AG10803 (cell line): ENCODE measurements at regions not wholly inside any gene's neighbourhood (a gene's known extent, or its start where the extent isn't known, plus 50 kb on each side); places are given as distances from the start of the nearest gene placed in this dataset.

Experiments used
- DNase-seq: peaks from one replicate; pipeline ENCODE4 v3.0.0; 2010; ENCODE audit warnings: low read depth
- H3K4me3 ChIP-seq: 2 replicates; pipeline ENCODE4 v1.5.1; 2011; ENCODE audit warnings: mild to moderate bottlenecking, low read length, control low read depth
- CTCF ChIP-seq: conservative IDR thresholded peaks from 2 replicates; pipeline ENCODE4 v1.5.1; 2011; ENCODE audit warnings: mild to moderate bottlenecking, low read length, control low read depth, inconsistent platforms

- DNase-seq: no peak
These were observed 112.8 kb upstream of the BOD1 start for GRCh38 chr5:173729079-173729765.

GRCh38 chr5:173730632-173731298, 114.3 kb upstream of the BOD1 start:
- H3K4me3 ChIP-seq: no peak overlapping the region
- no peak for DNase-seq
- no peak for TF ChIP-seq CTCF

More at GRCh38 chr5:173729079-173729765, 112.8 kb upstream of the BOD1 start:
- no peak overlapping the region for H3K4me3 ChIP-seq
- TF ChIP-seq CTCF: no peak

- H3K4me3 ChIP-seq: no peak overlapping the region
- no peak for DNase-seq
- TF ChIP-seq CTCF: no peak
These were observed 116.6 kb upstream of the BOD1 start for GRCh38 chr5:173733021-173733420.

- no peak overlapping the region for H3K4me3 ChIP-seq
- no peak for DNase-seq
- no peak for TF ChIP-seq CTCF
These were observed 117.0 kb upstream of the BOD1 start for GRCh38 chr5:173733425-173733824.

GRCh38 chr5:173733831-173734501, 117.5 kb upstream of the BOD1 start:
- no peak for TF ChIP-seq CTCF

GRCh38 chr5:173734716-173735115, 118.3 kb upstream of the BOD1 start:
- H3K4me3 ChIP-seq: no peak overlapping the region
- no peak for DNase-seq
- no peak for TF ChIP-seq CTCF

More at GRCh38 chr5:173733831-173734501, 117.5 kb upstream of the BOD1 start:
- no peak overlapping the region for H3K4me3 ChIP-seq
- DNase-seq: no peak

GRCh38 chr5:173735184-173735583, 118.7 kb upstream of the BOD1 start:
- DNase-seq: no peak
- no peak for TF ChIP-seq CTCF
- H3K4me3 ChIP-seq: no peak overlapping the region
